Testis (tissue), 2 donors: ENCODE measurements at regions not wholly inside any gene's neighbourhood (a gene's known extent, or its start where the extent isn't known, plus 50 kb on each side); places are given as distances from the start of the nearest gene placed in this dataset.

Experiments
- DNase-seq: peaks from one replicate; pipeline ENCODE4 v3.0.0-alpha.2; 2019
- H3K27ac ChIP-seq, 2 donors: fragments of 200-600 bp; sonication (generic); one replicate each; pipeline ENCODE4 v1.5.1; 2019
- H3K27me3 ChIP-seq: fragments of 200-600 bp; sonication (generic); one replicate; pipeline ENCODE4 v1.5.1; 2019
- H3K36me3 ChIP-seq: fragments of 200-600 bp; sonication (generic); one replicate; pipeline ENCODE4 v1.5.1; 2017; ENCODE audit warnings: low read depth; ENCODE audit errors: missing control alignments
- H3K4me1 ChIP-seq: fragments of 200-600 bp; sonication (generic); one replicate; pipeline ENCODE4 v1.5.1; 2019
- H3K4me3 ChIP-seq, 2 donors: fragments of 200-600 bp; sonication (generic); one replicate each; pipeline ENCODE4 v1.5.1; 2017 to 2019
- H3K9me3 ChIP-seq: fragments of 200-600 bp; sonication (generic); one replicate; pipeline ENCODE4 v1.5.1; 2017
- POLR2A ChIP-seq: fragments of 450-650 bp; IDR thresholded peaks from one replicate; pipeline ENCODE4 v1.6.1; 2017; ENCODE audit warnings: antibody characterized with exemption, mild to moderate bottlenecking, moderate library complexity
- WGBS, 2 donors: methylation state at CpG; one replicate each; pipeline ENCODE4 v1.1.5; 2018; 5-methylcytosine and 5-hydroxymethylcytosine counted together
- intact Hi-C: fragments of 100-400 bp; cut with DNase I; formaldehyde crosslinking; loops from one replicate; pipeline ENCODE4 v1.15.1; 2023; ENCODE audit warnings: low total_unique reads
- TF ChIP-seq, protein P1 (sequence below), 3 experiments: fragments of 450-650 bp in 2 of 3; fragments of 200-600 bp in 1 of 3; sonication (generic) in 1 of 3; IDR thresholded peaks; one replicate each; pipeline ENCODE4 v1.5.1; 2016 to 2019; ENCODE audit warnings: antibody characterized with exemption in 3 of 3, mild to moderate bottlenecking in 2 of 3, moderate library complexity in 1 of 3

DNA sequence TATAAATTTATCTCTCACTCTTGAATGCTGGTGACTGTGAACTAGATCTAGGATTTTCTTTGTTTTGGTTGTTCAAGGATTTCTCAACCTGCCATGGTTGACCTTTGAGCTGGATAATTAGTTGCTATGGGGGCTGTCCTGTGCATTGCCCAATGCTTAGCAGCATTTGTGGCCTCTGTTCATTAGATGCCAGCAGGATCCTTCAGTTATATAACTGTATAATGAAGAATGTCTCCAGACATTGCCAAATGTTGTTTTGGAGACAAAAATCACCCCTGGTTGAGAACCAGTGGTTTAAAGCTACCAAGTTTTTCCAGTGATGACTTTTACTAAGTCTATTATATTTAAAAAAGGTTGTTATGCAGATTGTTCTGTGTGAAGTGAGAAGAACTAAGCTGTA, 147.9 kb upstream of the STXBP6 start:
- Histone ChIP-seq H3K27me3 (no peaks in the 10 kb centered on the region), H3K27ac (no peak overlapping the region), H3K36me3 (no peaks in the 10 kb centered on the region), H3K9me3 (no peaks in the 10 kb centered on the region), H3K4me1 (no peaks in the 10 kb centered on the region), H3K4me3 (no peak overlapping the region)
- DNase-seq, result no peak
- intact Hi-C loops, result no loop called here
- TF ChIP-seq, protein P1, sequence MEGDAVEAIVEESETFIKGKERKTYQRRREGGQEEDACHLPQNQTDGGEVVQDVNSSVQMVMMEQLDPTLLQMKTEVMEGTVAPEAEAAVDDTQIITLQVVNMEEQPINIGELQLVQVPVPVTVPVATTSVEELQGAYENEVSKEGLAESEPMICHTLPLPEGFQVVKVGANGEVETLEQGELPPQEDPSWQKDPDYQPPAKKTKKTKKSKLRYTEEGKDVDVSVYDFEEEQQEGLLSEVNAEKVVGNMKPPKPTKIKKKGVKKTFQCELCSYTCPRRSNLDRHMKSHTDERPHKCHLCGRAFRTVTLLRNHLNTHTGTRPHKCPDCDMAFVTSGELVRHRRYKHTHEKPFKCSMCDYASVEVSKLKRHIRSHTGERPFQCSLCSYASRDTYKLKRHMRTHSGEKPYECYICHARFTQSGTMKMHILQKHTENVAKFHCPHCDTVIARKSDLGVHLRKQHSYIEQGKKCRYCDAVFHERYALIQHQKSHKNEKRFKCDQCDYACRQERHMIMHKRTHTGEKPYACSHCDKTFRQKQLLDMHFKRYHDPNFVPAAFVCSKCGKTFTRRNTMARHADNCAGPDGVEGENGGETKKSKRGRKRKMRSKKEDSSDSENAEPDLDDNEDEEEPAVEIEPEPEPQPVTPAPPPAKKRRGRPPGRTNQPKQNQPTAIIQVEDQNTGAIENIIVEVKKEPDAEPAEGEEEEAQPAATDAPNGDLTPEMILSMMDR (IDR thresholded peaks at IDR 0.05), result no peak
- no peak for TF ChIP-seq POLR2A

GRCh38 chr14:25180221-25180620, 130.3 kb upstream of the STXBP6 start:
- TF ChIP-seq, protein P1 (IDR thresholded peaks at IDR 0.05), result no peak
- TF ChIP-seq POLR2A, result no peak
- Histone ChIP-seq H3K27me3 (no peaks in the 10 kb centered on the region), H3K27ac (no peak overlapping the region), H3K4me1 (no peaks in the 10 kb centered on the region), H3K36me3 (no peaks in the 10 kb centered on the region), H3K9me3 (no peaks in the 10 kb centered on the region), H3K4me3 (no peak overlapping the region)
- intact Hi-C loops, result no loop called here
- WGBS, 2 donors, result 90 to 93% methylated on average over 1 of the region's 1 CpG
- DNase-seq, result no peak

DNA sequence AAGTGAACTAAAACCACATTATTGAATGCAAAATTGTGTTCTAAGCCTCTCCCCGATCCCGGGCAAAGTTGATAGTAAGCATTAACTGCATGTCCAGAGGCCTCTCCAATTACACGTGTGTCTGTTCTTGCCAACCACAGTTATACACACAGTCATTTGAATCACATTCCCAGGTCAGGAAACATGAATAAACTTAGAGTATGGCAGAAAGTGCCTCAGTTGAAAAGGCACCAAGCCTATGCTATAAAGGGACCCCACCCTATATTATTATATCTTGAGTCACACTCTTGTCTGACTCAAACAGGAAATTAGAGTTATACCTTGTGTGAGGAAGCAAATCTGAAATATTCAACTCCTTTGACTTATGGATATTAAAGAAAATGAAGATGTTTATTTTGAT, 128.3 kb upstream of the STXBP6 start:
- Histone ChIP-seq H3K27me3 (no peaks in the 10 kb centered on the region), H3K4me3 (no peak overlapping the region), H3K9me3 (no peaks in the 10 kb centered on the region), H3K27ac (no peak overlapping the region), H3K36me3 (no peaks in the 10 kb centered on the region), H3K4me1 (no peaks in the 10 kb centered on the region)
- no peak for DNase-seq
- TF ChIP-seq POLR2A, result no peak
- TF ChIP-seq, protein P1 (IDR thresholded peaks at IDR 0.05), result no peak
- intact Hi-C loops, result no loop called here
- WGBS, 2 donors, result 89 to 91% methylated on average over 3 of the region's 3 CpGs

- WGBS, 2 donors, result 19 to 23% methylated on average over 7 of the region's 7 CpGs
- H3K27me3 ChIP-seq, result no peaks in the 10 kb centered on the region
- intact Hi-C loops, result no loop called here
- H3K36me3 ChIP-seq, result no peaks in the 10 kb centered on the region
- no peak for DNase-seq
- no peak for TF ChIP-seq POLR2A
- TF ChIP-seq, protein P1 (IDR thresholded peaks at IDR 0.05), result peak; percentile 68 to 86 (median 78)
- H3K4me1 ChIP-seq, result peaks cover 3% of the 10 kb centered on the region
- H3K27ac ChIP-seq, result no peak overlapping the region
- no peaks in the 10 kb centered on the region for H3K9me3 ChIP-seq
- no peak overlapping the region for H3K4me3 ChIP-seq
Measured at GRCh38 chr14:25150934-25151790, 101.2 kb upstream of the STXBP6 start.

DNA sequence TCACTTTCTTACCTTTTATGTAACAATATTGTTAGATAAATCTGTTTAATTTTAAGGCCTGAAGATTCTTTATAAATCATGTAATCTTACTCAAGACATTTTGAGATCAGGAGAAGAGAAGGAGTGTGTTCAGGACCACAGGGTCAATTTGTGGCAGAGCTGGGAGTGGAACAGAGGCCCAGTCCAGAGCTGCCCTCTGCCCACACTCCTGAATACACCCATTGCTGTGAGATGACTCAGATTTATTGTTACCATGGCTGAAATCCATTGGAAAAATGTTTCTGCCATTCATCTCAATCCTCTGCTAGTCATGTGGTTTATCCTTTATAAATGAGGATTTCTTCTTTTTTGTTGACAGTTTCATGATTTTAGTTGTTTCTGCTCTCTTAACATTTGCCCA, 100.5 kb upstream of the STXBP6 start:
- H3K4me1 ChIP-seq, result peaks cover 3% of the 10 kb centered on the region
- H3K36me3 ChIP-seq, result no peaks in the 10 kb centered on the region
- no peak for DNase-seq
- H3K9me3 ChIP-seq, result no peaks in the 10 kb centered on the region
- H3K27me3 ChIP-seq, result no peaks in the 10 kb centered on the region
- TF ChIP-seq, protein P1 (IDR thresholded peaks at IDR 0.05), result no peak
- no peak for TF ChIP-seq POLR2A
- no peak overlapping the region for H3K27ac ChIP-seq
- intact Hi-C loops, result no loop called here
- H3K4me3 ChIP-seq, result no peak overlapping the region
